ENCODE measurements at regions not wholly inside any gene's neighbourhood (a gene's known extent, or its start where the extent isn't known, plus 50 kb on each side); places are given as distances from the start of the nearest gene placed in this dataset.

- no peaks in the 10 kb centered on the region for H3K36me3 ChIP-seq
- no peak overlapping the region for H3K9ac ChIP-seq
- H4K20me1 ChIP-seq: no peaks in the 10 kb centered on the region
- no peak for TF ChIP-seq Cebpa-rat (IDR thresholded peaks at IDR 0.05)
- no peak overlapping the region for H3K4me2 ChIP-seq
- no peak overlapping the region for H3K27ac ChIP-seq
- no peak overlapping the region for H3K4me3 ChIP-seq
- peaks cover 0 to 6% (median 2%) of the 10 kb centered on the region in 10 experiments; a peak in 7 of 20 replicates for H3K4me1 ChIP-seq
- no peaks in the 10 kb centered on the region for H3K27me3 ChIP-seq
- H3K9me3 ChIP-seq (replicated peaks in 1 of 11): no peaks in the 10 kb centered on the region
Observed at GRCh38 chr9:81460693-81461092, 228.7 kb downstream of the TLE1 start.

GRCh38 chr9:81459591-81459990, 229.8 kb downstream of the TLE1 start:
- H3K36me3 ChIP-seq: no peaks in the 10 kb centered on the region
- no peaks in the 10 kb centered on the region for H3K27me3 ChIP-seq
- H3K9me3 ChIP-seq (replicated peaks in 1 of 11): no peaks in the 10 kb centered on the region
- no peak overlapping the region for H3K27ac ChIP-seq
- no peak overlapping the region for H3K4me2 ChIP-seq
- H4K20me1 ChIP-seq: no peaks in the 10 kb centered on the region
- H3K4me1 ChIP-seq: no peaks in the 10 kb centered on the region
- no peak for TF ChIP-seq Cebpa-rat (IDR thresholded peaks at IDR 0.05)
- H3K9ac ChIP-seq: no peak overlapping the region
- no peak overlapping the region for H3K4me3 ChIP-seq

DNA sequence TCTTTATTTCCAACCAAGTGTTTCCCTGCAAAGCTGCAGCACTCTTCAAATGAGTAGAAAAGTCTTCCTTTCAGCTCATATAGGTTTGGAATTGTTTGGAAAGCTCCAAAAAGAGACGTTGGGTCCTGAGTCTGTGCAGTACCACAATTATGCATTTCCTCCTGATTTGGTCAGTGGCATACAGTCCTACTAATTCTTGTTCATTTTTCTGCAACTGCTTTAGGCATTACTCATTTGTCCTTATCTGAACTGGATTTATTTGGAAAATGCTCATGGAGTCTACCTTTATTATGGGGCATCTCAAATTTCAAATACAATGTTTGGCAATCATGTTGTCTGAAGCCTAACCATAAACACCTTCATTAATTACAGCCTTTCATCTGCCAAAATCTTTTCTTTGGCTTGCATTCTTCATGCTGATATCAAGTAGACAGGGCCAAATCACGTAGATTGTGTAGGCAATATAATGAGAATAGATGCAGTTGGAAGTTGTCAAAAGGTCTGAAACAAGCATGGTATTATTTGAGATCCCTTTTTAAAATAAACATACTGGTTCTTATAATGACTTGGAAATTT, 232.8 kb downstream of the TLE1 start:
- H3K27me3 ChIP-seq: no peaks in the 10 kb centered on the region
- no peaks in the 10 kb centered on the region for H4K20me1 ChIP-seq
- no peak overlapping the region for H3K4me3 ChIP-seq
- no peak overlapping the region for H3K9ac ChIP-seq
- no peak overlapping the region for H3K4me2 ChIP-seq
- no peak for TF ChIP-seq Cebpa-rat (IDR thresholded peaks at IDR 0.05)
- no peaks in the 10 kb centered on the region for H3K36me3 ChIP-seq
- H3K4me1 ChIP-seq: no peaks in the 10 kb centered on the region
- H3K27ac ChIP-seq: no peak overlapping the region
- no peaks in the 10 kb centered on the region for H3K9me3 ChIP-seq (replicated peaks in 1 of 11)

- Histone ChIP-seq H4K20me1 (no peaks in the 10 kb centered on the region), H3K9ac (no peak overlapping the region), H3K4me1 (no peaks in the 10 kb centered on the region), H3K4me2 (no peak overlapping the region), H3K9me3 (replicated peaks in 1 of 11) (no peaks in the 10 kb centered on the region), H3K27ac (no peak overlapping the region), H3K4me3 (no peak overlapping the region), H3K27me3 (no peaks in the 10 kb centered on the region), H3K36me3 (no peaks in the 10 kb centered on the region)
- TF ChIP-seq Cebpa-rat (IDR thresholded peaks at IDR 0.05): no peak
Observed at GRCh38 chr9:81455462-81456219, 233.7 kb downstream of the TLE1 start.

DNA sequence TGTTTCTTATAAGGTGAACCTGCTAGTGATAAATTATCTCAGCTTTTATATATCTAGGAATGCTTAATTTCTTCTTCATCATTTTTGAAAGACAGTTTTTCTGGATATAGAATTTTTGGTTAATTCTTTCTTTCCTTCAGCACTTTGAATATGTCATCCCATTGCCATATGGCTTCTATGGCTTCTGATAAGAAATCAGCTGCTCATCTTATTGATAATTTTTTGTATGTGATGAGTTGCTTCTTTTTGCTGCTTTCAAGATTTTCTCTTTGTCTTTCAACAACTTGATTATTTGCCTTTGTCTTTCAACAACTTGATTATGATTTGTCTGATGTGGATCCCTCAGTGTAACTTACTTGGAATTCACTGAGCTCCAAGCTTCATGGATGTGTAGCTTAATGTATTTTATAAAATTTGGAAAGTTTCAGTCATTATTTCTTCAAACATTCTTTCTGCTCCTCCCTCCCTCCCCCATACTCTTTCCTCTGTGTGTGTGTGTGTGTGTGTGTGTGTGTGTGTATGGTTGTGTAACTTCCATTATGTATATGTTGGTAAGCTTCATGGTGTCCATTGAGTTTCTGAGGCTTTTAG, 243.9 kb downstream of the TLE1 start:
- TF ChIP-seq Cebpa-rat (IDR thresholded peaks at IDR 0.05): no peak
- H3K36me3 ChIP-seq: no peaks in the 10 kb centered on the region
- H3K4me1 ChIP-seq: no peaks in the 10 kb centered on the region
- no peak overlapping the region for H3K9ac ChIP-seq
- H3K9me3 ChIP-seq (replicated peaks in 1 of 11): peaks cover 36 to 55% (median 48%) of the 10 kb centered on the region in 11 experiments
- H3K4me2 ChIP-seq: no peak overlapping the region
- H4K20me1 ChIP-seq: no peaks in the 10 kb centered on the region
- no peaks in the 10 kb centered on the region for H3K27me3 ChIP-seq
- H3K27ac ChIP-seq: no peak overlapping the region
- H3K4me3 ChIP-seq: no peak overlapping the region

- H3K4me3 ChIP-seq: no peak overlapping the region
- peaks cover 32 to 56% (median 42%) of the 10 kb centered on the region in 11 experiments for H3K9me3 ChIP-seq (replicated peaks in 1 of 11)
- H3K36me3 ChIP-seq: no peaks in the 10 kb centered on the region
- no peak overlapping the region for H3K27ac ChIP-seq
- no peak overlapping the region for H3K4me2 ChIP-seq
- H3K9ac ChIP-seq: no peak overlapping the region
- no peaks in the 10 kb centered on the region for H4K20me1 ChIP-seq
- TF ChIP-seq Cebpa-rat (IDR thresholded peaks at IDR 0.05): no peak
- no peaks in the 10 kb centered on the region for H3K27me3 ChIP-seq
- no peaks in the 10 kb centered on the region for H3K4me1 ChIP-seq
Observed at GRCh38 chr9:81431641-81432040, 257.7 kb downstream of the TLE1 start.

- no peaks in the 10 kb centered on the region for H3K27me3 ChIP-seq
- TF ChIP-seq Cebpa-rat (IDR thresholded peaks at IDR 0.05): no peak
- H3K9ac ChIP-seq: no peak overlapping the region
- H3K27ac ChIP-seq: no peak overlapping the region
- H3K4me2 ChIP-seq: no peak overlapping the region
- no peaks in the 10 kb centered on the region for H3K4me1 ChIP-seq
- H3K4me3 ChIP-seq: no peak overlapping the region
- peaks cover 36 to 60% (median 51%) of the 10 kb centered on the region in 11 experiments for H3K9me3 ChIP-seq (replicated peaks in 1 of 11)
- no peaks in the 10 kb centered on the region for H3K36me3 ChIP-seq
- no peaks in the 10 kb centered on the region for H4K20me1 ChIP-seq
Observed at GRCh38 chr9:81430727-81431126, 258.6 kb downstream of the TLE1 start.

GRCh38 chr9:81427870-81428269, 261.5 kb downstream of the TLE1 start:
- Histone ChIP-seq H3K27ac (no peak overlapping the region), H3K4me2 (no peak overlapping the region), H3K4me3 (no peak overlapping the region), H3K36me3 (no peaks in the 10 kb centered on the region), H3K27me3 (no peaks in the 10 kb centered on the region), H3K4me1 (peaks cover 0 to 18% (median 7%) of the 10 kb centered on the region in 10 experiments; a peak in 15 of 20 replicates), H3K9ac (no peak overlapping the region), H4K20me1 (no peaks in the 10 kb centered on the region), H3K9me3 (replicated peaks in 1 of 11) (peaks cover 31 to 58% (median 48%) of the 10 kb centered on the region in 11 experiments)
- TF ChIP-seq Cebpa-rat (IDR thresholded peaks at IDR 0.05): no peak

DNA sequence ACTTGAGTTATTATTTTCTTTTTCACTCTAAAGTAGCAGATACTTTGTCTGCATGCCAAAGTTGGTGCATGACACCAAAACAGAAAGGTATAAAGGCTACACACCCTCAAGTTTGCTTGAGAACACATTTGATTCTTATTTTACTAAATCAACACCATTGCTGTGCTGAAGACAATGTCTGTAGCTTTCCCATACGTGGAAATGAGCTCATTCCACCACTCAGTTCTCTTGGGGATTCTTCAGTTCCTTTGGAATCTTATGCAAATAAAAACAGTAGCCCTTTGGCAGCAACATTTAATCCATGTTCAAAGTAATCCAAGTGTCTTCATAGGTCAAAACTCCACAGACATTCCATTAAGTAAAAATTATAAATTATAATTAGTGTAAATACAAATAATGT, 264.9 kb downstream of the TLE1 start:
- no peak overlapping the region for H3K4me3 ChIP-seq
- peak overlapping the region in 6 of 11 experiments; percentile 18 to 57 (median 38); a peak in 9 of 22 replicates for H3K4me2 ChIP-seq
- H3K27me3 ChIP-seq: no peaks in the 10 kb centered on the region
- H3K36me3 ChIP-seq: no peaks in the 10 kb centered on the region
- H3K4me1 ChIP-seq: peaks cover 0 to 19% (median 7%) of the 10 kb centered on the region in 10 experiments; a peak in 15 of 20 replicates
- no peaks in the 10 kb centered on the region for H4K20me1 ChIP-seq
- peaks cover 21 to 47% (median 38%) of the 10 kb centered on the region in 11 experiments for H3K9me3 ChIP-seq (replicated peaks in 1 of 11)
- no peak overlapping the region for H3K9ac ChIP-seq
- no peak for TF ChIP-seq Cebpa-rat (IDR thresholded peaks at IDR 0.05)
- H3K27ac ChIP-seq: peak overlapping the region in 2 of 11 experiments; percentile 2 to 47; a peak in 1 of 22 replicates

Measured in BLaER1 treated with 17β-estradiol and CSF1 and Interleukin-3, amounts not matched to agents 10 nM and 100 nM (cell line).